NB4 (cell line): ENCODE measurements at regions not wholly inside any gene's neighbourhood (a gene's known extent, or its start where the extent isn't known, plus 50 kb on each side); places are given as distances from the start of the nearest gene placed in this dataset.

Experiments used
- MAX ChIP-seq: IDR thresholded peaks from 2 replicates; pipeline ENCODE4 v1.6.1; 2011; ENCODE audit warnings: low read depth, low read length
- MYC ChIP-seq: IDR thresholded peaks from 2 replicates; pipeline ENCODE4 v1.6.1; 2011; ENCODE audit warnings: low read depth, low read length
- POLR2A ChIP-seq: IDR thresholded peaks from 2 replicates; pipeline ENCODE4 v1.6.1; 2011; ENCODE audit warnings: mild to moderate bottlenecking; ENCODE audit not compliant: insufficient read length; ENCODE audit errors: extremely low read depth
- TF ChIP-seq, protein P1 (sequence below): IDR thresholded peaks from one replicate; pipeline ENCODE4 v1.5.1; 2012; ENCODE audit warnings: low read depth, low read length

DNA sequence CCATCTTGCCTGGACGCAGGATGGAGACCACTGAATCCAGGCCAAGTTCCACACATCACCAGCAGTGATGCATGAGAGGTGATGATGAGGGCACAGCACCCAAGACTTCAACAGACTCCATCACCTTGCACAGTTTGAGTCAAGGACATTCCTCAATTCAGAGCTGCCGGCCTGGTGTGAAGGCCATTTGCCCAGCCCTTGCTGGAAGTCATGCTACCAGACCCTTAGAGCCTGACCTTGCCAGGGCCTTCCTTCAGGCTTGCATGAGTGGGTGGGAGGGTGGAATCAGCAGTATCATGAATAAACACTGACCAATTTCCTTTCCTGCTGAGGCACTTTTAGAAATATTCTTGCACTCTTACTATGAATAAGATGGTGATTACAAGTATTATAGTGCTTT, 130.2 kb upstream of the SSTR4 start:
- TF ChIP-seq, protein P1, sequence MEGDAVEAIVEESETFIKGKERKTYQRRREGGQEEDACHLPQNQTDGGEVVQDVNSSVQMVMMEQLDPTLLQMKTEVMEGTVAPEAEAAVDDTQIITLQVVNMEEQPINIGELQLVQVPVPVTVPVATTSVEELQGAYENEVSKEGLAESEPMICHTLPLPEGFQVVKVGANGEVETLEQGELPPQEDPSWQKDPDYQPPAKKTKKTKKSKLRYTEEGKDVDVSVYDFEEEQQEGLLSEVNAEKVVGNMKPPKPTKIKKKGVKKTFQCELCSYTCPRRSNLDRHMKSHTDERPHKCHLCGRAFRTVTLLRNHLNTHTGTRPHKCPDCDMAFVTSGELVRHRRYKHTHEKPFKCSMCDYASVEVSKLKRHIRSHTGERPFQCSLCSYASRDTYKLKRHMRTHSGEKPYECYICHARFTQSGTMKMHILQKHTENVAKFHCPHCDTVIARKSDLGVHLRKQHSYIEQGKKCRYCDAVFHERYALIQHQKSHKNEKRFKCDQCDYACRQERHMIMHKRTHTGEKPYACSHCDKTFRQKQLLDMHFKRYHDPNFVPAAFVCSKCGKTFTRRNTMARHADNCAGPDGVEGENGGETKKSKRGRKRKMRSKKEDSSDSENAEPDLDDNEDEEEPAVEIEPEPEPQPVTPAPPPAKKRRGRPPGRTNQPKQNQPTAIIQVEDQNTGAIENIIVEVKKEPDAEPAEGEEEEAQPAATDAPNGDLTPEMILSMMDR, result no peak
- TF ChIP-seq POLR2A (no peak), MYC (no peak), MAX (no peak)
